ENCODE measurements at regions not wholly inside any gene's neighbourhood (a gene's known extent, or its start where the extent isn't known, plus 50 kb on each side); places are given as distances from the start of the nearest gene placed in this dataset.

- ChIA-PET POLR2A (no interaction called here), CTCF (no interaction called here)
- Histone ChIP-seq H3K27ac (no peak overlapping the region), H3K4me1 (no peaks in the 10 kb centered on the region), H3K9me3 (no peaks in the 10 kb centered on the region), H3K4me2 (no peak overlapping the region), H3K4me3 (no peak overlapping the region)
- no peak for FAIRE-seq
- ATAC-seq, result no peak
- TF ChIP-seq RARB (CRISPR knock-in tag; IDR thresholded peaks at IDR 0.05), result no peak
- TF ChIP-seq HDAC2 (IDR thresholded peaks at IDR 0.05), result no peak
- no peak for TF ChIP-seq ZSCAN20 (CRISPR knock-in tag; IDR thresholded peaks at IDR 0.05)
- TF ChIP-seq MAFK (IDR thresholded peaks at IDR 0.05; ENCODE audit: partially characterized antibody), result no peak
- TF ChIP-seq BHLHE40 (IDR thresholded peaks at IDR 0.05; ENCODE audit: low read depth, low read length), result no peak
- TF ChIP-seq SMC3 (IDR thresholded peaks at IDR 0.05), result no peak
- TF ChIP-seq POLR2A (IDR thresholded peaks at IDR 0.05; ENCODE audit: low read length), result no peak
- TF ChIP-seq MAZ (IDR thresholded peaks at IDR 0.05; ENCODE audit: borderline replicate concordance, low read depth, low read length), result no peak
- no peak for TF ChIP-seq JUNB (IDR thresholded peaks at IDR 0.05)
- no peak for TF ChIP-seq MAX (IDR thresholded peaks at IDR 0.05)
- TF ChIP-seq TP53 (CRISPR knock-in tag; IDR thresholded peaks at IDR 0.05), result no peak
- TF ChIP-seq RCOR1 (IDR thresholded peaks at IDR 0.05; ENCODE audit: low read depth, low read length), result no peak
- no peak for TF ChIP-seq MYC (IDR thresholded peaks at IDR 0.05; ENCODE audit: borderline replicate concordance, low read length)
- TF ChIP-seq TFCP2L1 (CRISPR knock-in tag; IDR thresholded peaks at IDR 0.05), result no peak
- no peak for TF ChIP-seq HOXA7 (CRISPR knock-in tag; IDR thresholded peaks at IDR 0.05)
- 68% methylated on average over 6 of the region's 6 CpGs for WGBS (ENCODE audit: missing lambda C conversion rate)
- DNase-seq (ENCODE audit: low read depth in 1 of 2, low spot score in 1 of 2), result no peak
Measured at GRCh38 chr6:147874322-147874721, 365.8 kb downstream of the SAMD5 start.

GRCh38 chr6:147879031-147879580 lies 370.6 kb downstream of the SAMD5 start:
- TF ChIP-seq USF2 (IDR thresholded peaks at IDR 0.05) (no peak), CTCF (IDR thresholded peaks at IDR 0.05) (no peak), RARB (CRISPR knock-in tag; IDR thresholded peaks at IDR 0.05) (no peak), JUN (IDR thresholded peaks at IDR 0.05) (no peak), MAZ (IDR thresholded peaks at IDR 0.05; ENCODE audit: borderline replicate concordance, low read depth, low read length) (no peak), FOSB (CRISPR knock-in tag; IDR thresholded peaks at IDR 0.05) (no peak)
- CTCF ChIA-PET, result no interaction called here
- WGBS (ENCODE audit: missing lambda C conversion rate), result 77% methylated on average over 9 of the region's 9 CpGs
- no peak overlapping the region for H3K4me3 ChIP-seq
- POLR2A ChIA-PET, result no interaction called here
- no peak overlapping the region for H3K4me2 ChIP-seq
- no peak overlapping the region for H3K27ac ChIP-seq
- H3K4me1 ChIP-seq, result no peaks in the 10 kb centered on the region
- no peaks in the 10 kb centered on the region for H3K9me3 ChIP-seq
- FAIRE-seq (no peak), DNase-seq (ENCODE audit: low read depth in 1 of 2, low spot score in 1 of 2) (no peak), ATAC-seq (no peak)

GRCh38 chr6:147881432-147881831 lies 372.9 kb downstream of the SAMD5 start:
- ChIA-PET CTCF (no interaction called here), POLR2A (no interaction called here)
- Histone ChIP-seq H3K9me3 (no peaks in the 10 kb centered on the region), H3K4me3 (no peak overlapping the region), H3K27ac (no peak overlapping the region), H3K4me1 (no peaks in the 10 kb centered on the region), H3K4me2 (no peak overlapping the region)
- no peak for TF ChIP-seq HDAC2 (IDR thresholded peaks at IDR 0.05)
- no peak for TF ChIP-seq ZC3H11A (IDR thresholded peaks at IDR 0.05)
- no peak for TF ChIP-seq FOSB (CRISPR knock-in tag; IDR thresholded peaks at IDR 0.05)
- no peak for TF ChIP-seq POLR2A (IDR thresholded peaks at IDR 0.05; ENCODE audit: low read length)
- no peak for TF ChIP-seq EP300 (IDR thresholded peaks at IDR 0.05)
- no peak for TF ChIP-seq MYC (IDR thresholded peaks at IDR 0.05; ENCODE audit: borderline replicate concordance, low read length)
- no peak for DNase-seq (ENCODE audit: low read depth in 1 of 2, low spot score in 1 of 2)
- no peak for ATAC-seq
- WGBS (ENCODE audit: missing lambda C conversion rate), result 72% methylated on average over 6 of the region's 6 CpGs
- no peak for FAIRE-seq
